ENCODE measurements at regions not wholly inside any gene's neighbourhood (a gene's known extent, or its start where the extent isn't known, plus 50 kb on each side); places are given as distances from the start of the nearest gene placed in this dataset.

DNA sequence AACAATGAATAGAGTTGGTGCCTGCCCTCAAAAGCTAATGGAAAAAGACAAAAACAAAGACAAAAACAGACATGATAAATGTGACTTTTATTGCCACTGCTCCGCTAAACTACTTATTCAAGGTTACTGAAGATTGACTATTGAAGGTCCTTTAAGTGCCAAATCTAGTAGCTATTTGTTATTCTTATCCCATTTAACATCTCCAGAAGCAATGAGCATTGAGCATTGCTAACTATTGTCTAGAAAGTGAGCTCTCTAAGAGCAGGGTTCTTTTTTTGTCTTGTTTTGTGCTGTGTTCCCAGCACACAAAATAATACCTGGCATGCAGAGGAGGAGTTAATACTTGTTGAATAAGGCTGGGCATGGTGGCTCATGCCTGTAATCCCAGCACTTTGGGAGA is 95.4 kb upstream of the SFRP2 start (continued):
- TF ChIP-seq, protein P1, sequence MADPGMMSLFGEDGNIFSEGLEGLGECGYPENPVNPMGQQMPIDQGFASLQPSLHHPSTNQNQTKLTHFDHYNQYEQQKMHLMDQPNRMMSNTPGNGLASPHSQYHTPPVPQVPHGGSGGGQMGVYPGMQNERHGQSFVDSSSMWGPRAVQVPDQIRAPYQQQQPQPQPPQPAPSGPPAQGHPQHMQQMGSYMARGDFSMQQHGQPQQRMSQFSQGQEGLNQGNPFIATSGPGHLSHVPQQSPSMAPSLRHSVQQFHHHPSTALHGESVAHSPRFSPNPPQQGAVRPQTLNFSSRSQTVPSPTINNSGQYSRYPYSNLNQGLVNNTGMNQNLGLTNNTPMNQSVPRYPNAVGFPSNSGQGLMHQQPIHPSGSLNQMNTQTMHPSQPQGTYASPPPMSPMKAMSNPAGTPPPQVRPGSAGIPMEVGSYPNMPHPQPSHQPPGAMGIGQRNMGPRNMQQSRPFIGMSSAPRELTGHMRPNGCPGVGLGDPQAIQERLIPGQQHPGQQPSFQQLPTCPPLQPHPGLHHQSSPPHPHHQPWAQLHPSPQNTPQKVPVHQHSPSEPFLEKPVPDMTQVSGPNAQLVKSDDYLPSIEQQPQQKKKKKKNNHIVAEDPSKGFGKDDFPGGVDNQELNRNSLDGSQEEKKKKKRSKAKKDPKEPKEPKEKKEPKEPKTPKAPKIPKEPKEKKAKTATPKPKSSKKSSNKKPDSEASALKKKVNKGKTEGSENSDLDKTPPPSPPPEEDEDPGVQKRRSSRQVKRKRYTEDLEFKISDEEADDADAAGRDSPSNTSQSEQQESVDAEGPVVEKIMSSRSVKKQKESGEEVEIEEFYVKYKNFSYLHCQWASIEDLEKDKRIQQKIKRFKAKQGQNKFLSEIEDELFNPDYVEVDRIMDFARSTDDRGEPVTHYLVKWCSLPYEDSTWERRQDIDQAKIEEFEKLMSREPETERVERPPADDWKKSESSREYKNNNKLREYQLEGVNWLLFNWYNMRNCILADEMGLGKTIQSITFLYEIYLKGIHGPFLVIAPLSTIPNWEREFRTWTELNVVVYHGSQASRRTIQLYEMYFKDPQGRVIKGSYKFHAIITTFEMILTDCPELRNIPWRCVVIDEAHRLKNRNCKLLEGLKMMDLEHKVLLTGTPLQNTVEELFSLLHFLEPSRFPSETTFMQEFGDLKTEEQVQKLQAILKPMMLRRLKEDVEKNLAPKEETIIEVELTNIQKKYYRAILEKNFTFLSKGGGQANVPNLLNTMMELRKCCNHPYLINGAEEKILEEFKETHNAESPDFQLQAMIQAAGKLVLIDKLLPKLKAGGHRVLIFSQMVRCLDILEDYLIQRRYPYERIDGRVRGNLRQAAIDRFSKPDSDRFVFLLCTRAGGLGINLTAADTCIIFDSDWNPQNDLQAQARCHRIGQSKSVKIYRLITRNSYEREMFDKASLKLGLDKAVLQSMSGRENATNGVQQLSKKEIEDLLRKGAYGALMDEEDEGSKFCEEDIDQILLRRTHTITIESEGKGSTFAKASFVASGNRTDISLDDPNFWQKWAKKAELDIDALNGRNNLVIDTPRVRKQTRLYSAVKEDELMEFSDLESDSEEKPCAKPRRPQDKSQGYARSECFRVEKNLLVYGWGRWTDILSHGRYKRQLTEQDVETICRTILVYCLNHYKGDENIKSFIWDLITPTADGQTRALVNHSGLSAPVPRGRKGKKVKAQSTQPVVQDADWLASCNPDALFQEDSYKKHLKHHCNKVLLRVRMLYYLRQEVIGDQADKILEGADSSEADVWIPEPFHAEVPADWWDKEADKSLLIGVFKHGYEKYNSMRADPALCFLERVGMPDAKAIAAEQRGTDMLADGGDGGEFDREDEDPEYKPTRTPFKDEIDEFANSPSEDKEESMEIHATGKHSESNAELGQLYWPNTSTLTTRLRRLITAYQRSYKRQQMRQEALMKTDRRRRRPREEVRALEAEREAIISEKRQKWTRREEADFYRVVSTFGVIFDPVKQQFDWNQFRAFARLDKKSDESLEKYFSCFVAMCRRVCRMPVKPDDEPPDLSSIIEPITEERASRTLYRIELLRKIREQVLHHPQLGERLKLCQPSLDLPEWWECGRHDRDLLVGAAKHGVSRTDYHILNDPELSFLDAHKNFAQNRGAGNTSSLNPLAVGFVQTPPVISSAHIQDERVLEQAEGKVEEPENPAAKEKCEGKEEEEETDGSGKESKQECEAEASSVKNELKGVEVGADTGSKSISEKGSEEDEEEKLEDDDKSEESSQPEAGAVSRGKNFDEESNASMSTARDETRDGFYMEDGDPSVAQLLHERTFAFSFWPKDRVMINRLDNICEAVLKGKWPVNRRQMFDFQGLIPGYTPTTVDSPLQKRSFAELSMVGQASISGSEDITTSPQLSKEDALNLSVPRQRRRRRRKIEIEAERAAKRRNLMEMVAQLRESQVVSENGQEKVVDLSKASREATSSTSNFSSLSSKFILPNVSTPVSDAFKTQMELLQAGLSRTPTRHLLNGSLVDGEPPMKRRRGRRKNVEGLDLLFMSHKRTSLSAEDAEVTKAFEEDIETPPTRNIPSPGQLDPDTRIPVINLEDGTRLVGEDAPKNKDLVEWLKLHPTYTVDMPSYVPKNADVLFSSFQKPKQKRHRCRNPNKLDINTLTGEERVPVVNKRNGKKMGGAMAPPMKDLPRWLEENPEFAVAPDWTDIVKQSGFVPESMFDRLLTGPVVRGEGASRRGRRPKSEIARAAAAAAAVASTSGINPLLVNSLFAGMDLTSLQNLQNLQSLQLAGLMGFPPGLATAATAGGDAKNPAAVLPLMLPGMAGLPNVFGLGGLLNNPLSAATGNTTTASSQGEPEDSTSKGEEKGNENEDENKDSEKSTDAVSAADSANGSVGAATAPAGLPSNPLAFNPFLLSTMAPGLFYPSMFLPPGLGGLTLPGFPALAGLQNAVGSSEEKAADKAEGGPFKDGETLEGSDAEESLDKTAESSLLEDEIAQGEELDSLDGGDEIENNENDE (IDR thresholded peaks at IDR 0.05; ENCODE audit: insufficient replicate concordance, low read length): no peak
- TF ChIP-seq GABPA (IDR thresholded peaks at IDR 0.05; ENCODE audit: borderline replicate concordance, insufficient read depth, low read length) (no peak), YY1 (IDR thresholded peaks at IDR 0.05; ENCODE audit: low read depth, low read length) (no peak), KDM4A (IDR thresholded peaks at IDR 0.05; ENCODE audit: low read depth, low read length, severe bottlenecking) (no peak), ZNF274 (IDR thresholded peaks at IDR 0.05; ENCODE audit: borderline replicate concordance, extremely low read depth, low read length) (no peak)
- TF ChIP-seq, protein P2, sequence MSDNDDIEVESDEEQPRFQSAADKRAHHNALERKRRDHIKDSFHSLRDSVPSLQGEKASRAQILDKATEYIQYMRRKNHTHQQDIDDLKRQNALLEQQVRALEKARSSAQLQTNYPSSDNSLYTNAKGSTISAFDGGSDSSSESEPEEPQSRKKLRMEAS (IDR thresholded peaks at IDR 0.05): no peak

Data from H1 (cell line).